WERI-Rb-1 (cell line): ENCODE measurements at regions not wholly inside any gene's neighbourhood (a gene's known extent, or its start where the extent isn't known, plus 50 kb on each side); places are given as distances from the start of the nearest gene placed in this dataset.

Experiments used
- DNase-seq: peaks from one replicate; pipeline ENCODE4 v3.0.0-alpha.2; 2020
- H3K27ac ChIP-seq: fragments of 250-450 bp; sonication (Bioruptor Pico); 2 replicates; pipeline ENCODE4 v1.5.1; 2020; ENCODE audit warnings: mild to moderate bottlenecking, moderate library complexity
- H3K27me3 ChIP-seq: fragments of 250-450 bp; sonication (Bioruptor Pico); 2 replicates; pipeline ENCODE4 v1.5.1; 2021; ENCODE audit warnings: mild to moderate bottlenecking, low read depth, moderate library complexity; ENCODE audit not compliant: insufficient read depth, severe bottlenecking
- H3K36me3 ChIP-seq: fragments of 250-450 bp; sonication (Bioruptor Pico); 2 replicates; pipeline ENCODE4 v1.5.1; 2020; ENCODE audit warnings: mild to moderate bottlenecking, moderate library complexity
- H3K4me3 ChIP-seq: 2 replicates; pipeline ENCODE4 v1.5.1; 2011; ENCODE audit warnings: low read depth, mild to moderate bottlenecking, control low read depth, low read length
- H3K9me3 ChIP-seq: fragments of 250-450 bp; sonication (Bioruptor Pico); 2 replicates; pipeline ENCODE4 v1.5.1; 2021; ENCODE audit warnings: mild to moderate bottlenecking, moderate library complexity; ENCODE audit not compliant: severe bottlenecking
- TF ChIP-seq, protein P1 (sequence below): IDR thresholded peaks from 2 replicates; pipeline ENCODE4 v1.5.1; 2011; ENCODE audit warnings: low read depth, mild to moderate bottlenecking, control low read depth, inconsistent platforms, low read length

DNA sequence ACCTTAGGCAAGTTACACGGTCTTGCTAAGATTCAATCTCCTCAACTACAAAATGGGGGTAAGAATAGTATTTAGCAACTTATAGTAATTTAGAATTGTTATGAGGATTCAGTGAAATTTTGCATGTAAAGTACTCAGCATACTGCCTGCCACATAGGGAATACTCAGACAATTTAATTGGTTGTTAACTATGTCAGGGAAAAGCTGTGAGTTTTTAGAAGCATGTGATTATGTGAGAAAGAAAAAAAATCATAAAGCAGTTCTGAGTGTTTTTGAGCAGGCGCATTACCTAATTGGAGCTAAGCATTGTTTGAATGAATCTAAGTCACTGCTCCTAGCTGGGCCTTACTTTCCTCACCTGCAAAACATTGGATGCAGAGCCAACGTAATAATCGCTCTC, 287.3 kb upstream of the MTNR1B start:
- no peak overlapping the region for H3K27ac ChIP-seq
- H3K9me3 ChIP-seq, result no peaks in the 10 kb centered on the region
- H3K27me3 ChIP-seq, result no peaks in the 10 kb centered on the region
- no peak for DNase-seq
- no peak overlapping the region for H3K4me3 ChIP-seq
- no peaks in the 10 kb centered on the region for H3K36me3 ChIP-seq
- TF ChIP-seq, protein P1, sequence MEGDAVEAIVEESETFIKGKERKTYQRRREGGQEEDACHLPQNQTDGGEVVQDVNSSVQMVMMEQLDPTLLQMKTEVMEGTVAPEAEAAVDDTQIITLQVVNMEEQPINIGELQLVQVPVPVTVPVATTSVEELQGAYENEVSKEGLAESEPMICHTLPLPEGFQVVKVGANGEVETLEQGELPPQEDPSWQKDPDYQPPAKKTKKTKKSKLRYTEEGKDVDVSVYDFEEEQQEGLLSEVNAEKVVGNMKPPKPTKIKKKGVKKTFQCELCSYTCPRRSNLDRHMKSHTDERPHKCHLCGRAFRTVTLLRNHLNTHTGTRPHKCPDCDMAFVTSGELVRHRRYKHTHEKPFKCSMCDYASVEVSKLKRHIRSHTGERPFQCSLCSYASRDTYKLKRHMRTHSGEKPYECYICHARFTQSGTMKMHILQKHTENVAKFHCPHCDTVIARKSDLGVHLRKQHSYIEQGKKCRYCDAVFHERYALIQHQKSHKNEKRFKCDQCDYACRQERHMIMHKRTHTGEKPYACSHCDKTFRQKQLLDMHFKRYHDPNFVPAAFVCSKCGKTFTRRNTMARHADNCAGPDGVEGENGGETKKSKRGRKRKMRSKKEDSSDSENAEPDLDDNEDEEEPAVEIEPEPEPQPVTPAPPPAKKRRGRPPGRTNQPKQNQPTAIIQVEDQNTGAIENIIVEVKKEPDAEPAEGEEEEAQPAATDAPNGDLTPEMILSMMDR, result no peak

DNA sequence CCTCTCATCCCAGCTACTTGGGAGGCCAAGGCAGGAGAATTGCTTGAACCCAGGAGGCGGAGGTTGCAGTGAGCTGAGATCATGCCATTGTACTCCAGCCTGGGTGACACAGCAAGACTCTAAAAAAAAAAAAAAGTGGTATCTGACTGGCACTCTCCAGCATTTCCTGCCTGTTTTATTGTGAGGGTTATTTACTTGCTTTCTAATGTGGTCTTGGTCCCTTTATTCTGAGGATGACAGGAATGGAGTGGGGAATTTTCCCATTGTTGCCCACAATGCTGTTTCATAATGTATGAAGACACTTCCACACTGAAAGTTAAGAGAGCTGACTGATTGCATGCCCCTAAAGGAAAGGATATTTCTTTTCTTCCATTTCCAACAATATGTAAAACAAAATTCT, 286.5 kb upstream of the MTNR1B start:
- no peak for DNase-seq
- H3K27me3 ChIP-seq, result no peaks in the 10 kb centered on the region
- no peak overlapping the region for H3K27ac ChIP-seq
- H3K9me3 ChIP-seq, result no peaks in the 10 kb centered on the region
- no peaks in the 10 kb centered on the region for H3K36me3 ChIP-seq
- no peak overlapping the region for H3K4me3 ChIP-seq
- TF ChIP-seq, protein P1, result no peak

- Histone ChIP-seq H3K27ac (no peak overlapping the region), H3K9me3 (no peaks in the 10 kb centered on the region), H3K36me3 (no peaks in the 10 kb centered on the region), H3K27me3 (no peaks in the 10 kb centered on the region), H3K4me3 (no peak overlapping the region)
- no peak for DNase-seq
- TF ChIP-seq, protein P1, result no peak
These were observed 284.4 kb upstream of the MTNR1B start for GRCh38 chr11:92685049-92685448.

DNA sequence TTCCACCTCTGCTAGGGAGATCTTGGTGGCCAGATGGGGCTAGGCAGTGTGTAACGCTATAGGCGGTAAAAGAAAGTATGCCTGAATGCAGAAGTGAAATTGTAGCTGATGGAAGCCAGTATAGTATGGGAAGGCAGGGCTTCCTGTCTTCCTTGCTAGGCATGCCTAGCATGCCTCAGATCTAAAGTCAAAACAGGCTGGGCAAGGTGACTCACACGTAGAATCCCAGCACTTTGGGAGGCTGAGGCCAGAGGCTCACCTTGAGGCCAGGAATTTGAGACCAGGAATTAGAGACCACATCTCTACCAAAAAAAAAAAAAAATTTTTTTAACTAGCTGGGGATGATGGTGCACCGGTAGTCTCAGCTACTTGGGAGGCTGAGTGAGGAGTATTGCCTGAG, 281.7 kb upstream of the MTNR1B start:
- no peak for DNase-seq
- Histone ChIP-seq H3K27me3 (no peaks in the 10 kb centered on the region), H3K36me3 (no peaks in the 10 kb centered on the region), H3K9me3 (no peaks in the 10 kb centered on the region), H3K4me3 (no peak overlapping the region), H3K27ac (no peak overlapping the region)
- TF ChIP-seq, protein P1, result no peak

DNA sequence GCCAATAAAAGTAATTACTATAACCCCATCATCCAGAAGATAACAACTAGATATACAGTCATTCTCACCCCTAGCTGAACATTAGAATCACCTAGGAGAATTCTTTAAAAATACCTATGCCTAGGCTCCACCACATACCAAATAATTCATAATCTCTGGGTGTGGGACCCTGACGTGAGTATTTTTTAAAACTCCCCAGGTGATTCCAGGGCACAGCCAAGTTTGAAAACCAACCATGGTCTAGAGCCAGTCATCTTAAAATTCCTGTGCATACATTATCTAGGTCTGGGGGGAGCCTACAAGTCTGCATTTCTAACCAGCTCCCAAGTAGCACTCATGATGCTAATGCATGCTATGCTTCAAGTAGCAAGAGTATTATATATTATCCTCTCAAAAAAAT, 281.0 kb upstream of the MTNR1B start:
- TF ChIP-seq, protein P1, result no peak
- no peak overlapping the region for H3K27ac ChIP-seq
- no peak overlapping the region for H3K4me3 ChIP-seq
- no peaks in the 10 kb centered on the region for H3K36me3 ChIP-seq
- DNase-seq, result no peak
- H3K9me3 ChIP-seq, result no peaks in the 10 kb centered on the region
- H3K27me3 ChIP-seq, result no peaks in the 10 kb centered on the region

DNA sequence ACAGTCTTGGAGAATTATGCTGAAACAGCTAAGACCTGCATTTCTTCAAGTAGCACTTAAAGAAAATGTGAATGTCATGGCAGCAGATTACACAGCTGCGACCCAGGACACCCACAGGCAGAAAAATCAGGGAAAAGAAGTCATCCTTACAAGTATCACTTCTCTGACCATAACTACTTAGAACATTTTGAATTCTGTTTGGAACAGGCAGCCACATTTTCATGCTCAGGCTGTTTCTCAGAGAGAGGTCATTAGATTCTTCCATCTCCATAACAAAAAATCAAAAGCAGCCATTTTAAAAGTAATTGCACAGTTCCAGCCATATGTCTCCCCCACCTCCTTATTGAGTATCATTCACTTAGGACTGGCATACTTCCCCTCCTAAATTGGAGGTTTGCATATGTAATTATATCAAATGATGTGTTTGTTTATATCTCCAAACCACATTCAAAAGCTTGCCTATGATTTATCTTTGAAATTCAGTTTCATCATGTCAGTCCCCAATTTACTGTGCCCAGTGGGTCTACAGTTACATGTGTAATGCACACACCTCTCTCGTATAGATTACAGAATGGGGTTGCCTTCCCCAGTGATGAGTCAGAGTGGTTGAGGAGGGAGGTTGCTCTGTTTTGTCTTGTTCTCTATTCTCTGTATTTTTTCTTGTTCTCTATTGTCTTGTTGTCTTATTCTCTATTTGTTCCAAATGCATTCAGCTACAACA, 276.5 kb upstream of the MTNR1B start:
- Histone ChIP-seq H3K36me3 (no peaks in the 10 kb centered on the region), H3K9me3 (no peaks in the 10 kb centered on the region), H3K27ac (no peak overlapping the region), H3K27me3 (no peaks in the 10 kb centered on the region), H3K4me3 (no peak overlapping the region)
- no peak for DNase-seq
- TF ChIP-seq, protein P1, result no peak
